Esophagus squamous epithelium (tissue), 5 donors: ENCODE measurements at regions not wholly inside any gene's neighbourhood (a gene's known extent, or its start where the extent isn't known, plus 50 kb on each side); places are given as distances from the start of the nearest gene placed in this dataset.

Source experiments
- DNase-seq: peaks from one replicate; lab custom pipeline; 2025; lab: John Stamatoyannopoulos, UW
- H3K27ac ChIP-seq, 4 donors: fragments of 200-600 bp; sonication (generic); one replicate each; pipeline ENCODE4 v1.5.1; 2016 to 2019; ENCODE audit warnings: mild to moderate bottlenecking in 1 of 4
- H3K27me3 ChIP-seq, 4 donors: fragments of 200-600 bp; sonication (generic); 1 replicate in 3 of 4; 2 replicates in 1 of 4; pipeline versions ENCODE4 v1.5.1 to v1.6.0; 2017 to 2021; ENCODE audit warnings: antibody characterized with exemption in 1 of 4
- H3K36me3 ChIP-seq, 3 donors: fragments of 200-600 bp; sonication (generic); one replicate each; pipeline ENCODE4 v1.5.1; 2016 to 2019
- H3K4me1 ChIP-seq, 3 donors: fragments of 200-600 bp; sonication (generic); one replicate each; pipeline ENCODE4 v1.5.1; 2017 to 2019
- H3K4me3 ChIP-seq, 4 donors: fragments of 200-600 bp; sonication (generic); 1 replicate in 3 of 4; 2 replicates in 1 of 4; pipeline ENCODE4 v1.5.1; 2016 to 2019; ENCODE audit warnings: mild to moderate bottlenecking in 2 of 4, moderate library complexity in 1 of 4
- H3K9me3 ChIP-seq, 3 donors: fragments of 200-600 bp; sonication (generic); one replicate each; pipeline ENCODE4 v1.5.1; 2016 to 2019
- POLR2A ChIP-seq, 4 donors: fragments of 450-650 bp; IDR thresholded peaks; one replicate each; pipeline ENCODE4 v1.6.1; 2017; ENCODE audit warnings: antibody characterized with exemption in 4 of 4, mild to moderate bottlenecking in 4 of 4, moderate library complexity in 3 of 4
- WGBS, 2 donors: methylation state at CpG; one replicate each; pipeline ENCODE4 v1.1.5; 2018; 5-methylcytosine and 5-hydroxymethylcytosine counted together
- intact Hi-C: fragments of 100-400 bp; cut with DNase I; formaldehyde crosslinking; loops from one replicate; pipeline ENCODE4 v1.15.0; 2022
- TF ChIP-seq, protein P1 (sequence below), 6 experiments: fragments of 450-650 bp in 4 of 6; fragments of 200-600 bp in 2 of 6; sonication (generic) in 2 of 6; IDR thresholded peaks; one replicate each; pipeline ENCODE4 v1.5.1; 2016 to 2019; ENCODE audit warnings: antibody characterized with exemption in 6 of 6, mild to moderate bottlenecking in 4 of 6, moderate library complexity in 4 of 6
- donor health status: DM: yes; HTN: yes; CAD: no.

DNA sequence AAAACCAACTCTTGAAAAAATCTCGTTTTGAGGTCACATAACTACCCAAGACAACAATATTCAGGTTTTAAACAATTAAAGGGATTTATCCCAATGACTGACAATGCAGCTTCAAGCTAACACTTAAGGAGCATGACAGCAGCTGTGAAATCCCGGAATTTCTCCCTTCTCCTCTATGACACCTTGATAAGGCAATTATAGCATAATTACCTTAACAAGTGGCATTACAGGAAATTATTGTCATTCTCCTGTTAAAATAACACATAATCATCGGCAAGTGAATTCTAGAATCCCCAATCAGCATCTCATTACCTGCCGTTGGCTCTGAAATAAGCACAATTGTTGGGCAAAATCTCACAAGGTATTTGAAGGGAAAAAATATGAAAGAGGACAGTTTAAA, 417.0 kb upstream of the PFKP start:
- WGBS, 2 donors = 60 to 81% methylated on average over 4 of the region's 4 CpGs
- Histone ChIP-seq H3K27ac (no peak overlapping the region), H3K4me3 (no peak overlapping the region), H3K4me1 (no peaks in the 10 kb centered on the region), H3K36me3 (no peaks in the 10 kb centered on the region), H3K27me3 (no peaks in the 10 kb centered on the region), H3K9me3 (no peaks in the 10 kb centered on the region)
- intact Hi-C loops = no loop called here
- no peak for DNase-seq
- TF ChIP-seq POLR2A (IDR thresholded peaks at IDR 0.05) = no peak
- TF ChIP-seq, protein P1, sequence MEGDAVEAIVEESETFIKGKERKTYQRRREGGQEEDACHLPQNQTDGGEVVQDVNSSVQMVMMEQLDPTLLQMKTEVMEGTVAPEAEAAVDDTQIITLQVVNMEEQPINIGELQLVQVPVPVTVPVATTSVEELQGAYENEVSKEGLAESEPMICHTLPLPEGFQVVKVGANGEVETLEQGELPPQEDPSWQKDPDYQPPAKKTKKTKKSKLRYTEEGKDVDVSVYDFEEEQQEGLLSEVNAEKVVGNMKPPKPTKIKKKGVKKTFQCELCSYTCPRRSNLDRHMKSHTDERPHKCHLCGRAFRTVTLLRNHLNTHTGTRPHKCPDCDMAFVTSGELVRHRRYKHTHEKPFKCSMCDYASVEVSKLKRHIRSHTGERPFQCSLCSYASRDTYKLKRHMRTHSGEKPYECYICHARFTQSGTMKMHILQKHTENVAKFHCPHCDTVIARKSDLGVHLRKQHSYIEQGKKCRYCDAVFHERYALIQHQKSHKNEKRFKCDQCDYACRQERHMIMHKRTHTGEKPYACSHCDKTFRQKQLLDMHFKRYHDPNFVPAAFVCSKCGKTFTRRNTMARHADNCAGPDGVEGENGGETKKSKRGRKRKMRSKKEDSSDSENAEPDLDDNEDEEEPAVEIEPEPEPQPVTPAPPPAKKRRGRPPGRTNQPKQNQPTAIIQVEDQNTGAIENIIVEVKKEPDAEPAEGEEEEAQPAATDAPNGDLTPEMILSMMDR (IDR thresholded peaks at IDR 0.05) = no peak

DNA sequence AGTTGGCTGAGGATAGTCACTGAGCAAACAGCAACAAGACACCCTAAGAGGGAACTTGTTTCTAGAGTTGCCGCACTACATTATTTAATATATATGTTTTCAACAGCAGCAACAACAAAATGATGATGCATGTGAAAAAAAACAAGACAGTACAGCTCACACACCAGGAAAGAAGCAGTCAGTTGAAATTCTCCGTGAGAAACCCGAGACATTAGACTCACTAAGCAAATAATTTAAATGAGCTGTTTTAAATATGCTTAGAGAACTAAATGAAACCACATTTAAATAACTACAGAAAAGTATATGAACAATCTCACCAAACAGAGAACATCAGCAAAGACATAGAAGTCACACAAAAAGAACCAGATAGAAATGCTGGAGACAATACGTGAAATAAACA, 426.3 kb upstream of the PFKP start:
- no peak for DNase-seq
- Histone ChIP-seq H3K4me1 (no peaks in the 10 kb centered on the region), H3K9me3 (no peaks in the 10 kb centered on the region), H3K36me3 (no peaks in the 10 kb centered on the region), H3K4me3 (no peak overlapping the region), H3K27ac (no peak overlapping the region), H3K27me3 (no peaks in the 10 kb centered on the region)
- TF ChIP-seq POLR2A (IDR thresholded peaks at IDR 0.05) = no peak
- TF ChIP-seq, protein P1 (IDR thresholded peaks at IDR 0.05) = no peak
- intact Hi-C loops = no loop called here
- 80 to 89% methylated on average over 4 of the region's 4 CpGs for WGBS, 2 donors

DNA sequence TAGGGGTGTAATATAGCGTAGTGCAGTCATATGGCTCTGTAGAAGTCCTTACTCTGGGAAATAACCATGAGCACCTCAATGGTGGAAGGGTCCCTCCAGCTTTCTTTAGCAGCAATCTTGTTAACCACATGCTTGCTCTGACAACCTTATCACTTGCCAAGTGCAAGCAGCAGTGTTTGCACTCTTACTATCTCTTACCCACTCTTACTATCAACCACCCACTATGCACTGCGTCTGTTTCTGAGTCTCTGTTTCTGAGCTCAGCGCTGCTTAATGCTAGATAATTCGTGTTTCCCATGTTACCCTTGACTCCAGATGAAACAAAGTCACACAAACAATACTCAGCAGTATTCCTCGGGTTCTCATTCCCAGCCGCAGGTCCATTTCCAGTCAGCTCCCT, 433.7 kb upstream of the PFKP start:
- Histone ChIP-seq H3K4me1 (no peaks in the 10 kb centered on the region), H3K27ac (no peak overlapping the region), H3K9me3 (no peaks in the 10 kb centered on the region), H3K4me3 (no peak overlapping the region), H3K27me3 (peaks cover 0 to 3% (median 0%) of the 10 kb centered on the region in 4 donors), H3K36me3 (no peaks in the 10 kb centered on the region)
- no peak for DNase-seq
- intact Hi-C loops = no loop called here
- WGBS, 2 donors = 57 to 68% methylated on average over 6 of the region's 6 CpGs
- TF ChIP-seq, protein P1 (IDR thresholded peaks at IDR 0.05) = no peak
- TF ChIP-seq POLR2A (IDR thresholded peaks at IDR 0.05) = no peak

DNA sequence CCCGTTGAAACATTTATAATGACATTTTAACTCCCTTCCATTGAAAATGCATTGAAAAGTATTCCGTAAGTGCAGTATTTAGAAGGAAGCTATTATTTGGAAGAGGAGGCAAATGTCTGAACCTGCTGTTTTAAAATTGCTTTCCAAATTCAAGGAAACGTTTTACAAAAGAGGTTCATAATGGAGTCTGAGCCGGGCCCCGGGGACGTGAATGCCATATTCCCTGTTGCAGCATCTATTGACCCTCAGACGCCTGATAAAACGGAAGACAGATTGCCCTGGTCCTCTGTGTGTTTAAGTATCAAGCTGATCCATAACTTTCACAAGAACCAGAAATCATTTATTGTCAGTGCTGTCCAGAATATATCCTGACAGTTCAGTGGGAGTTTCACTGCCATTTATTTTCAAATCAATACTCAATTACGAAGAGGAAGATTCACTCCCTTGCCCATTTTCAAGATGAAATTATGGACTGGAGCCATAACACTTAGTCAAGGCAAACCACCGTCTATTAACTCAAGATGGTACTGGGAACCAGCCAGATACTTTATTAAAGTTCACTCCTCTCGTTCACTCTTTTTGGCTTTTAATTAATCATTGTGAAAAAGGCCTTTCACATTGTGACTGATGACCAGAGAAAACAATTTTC, 435.7 kb upstream of the PFKP start:
- TF ChIP-seq, protein P1 (IDR thresholded peaks at IDR 0.05) = no peak
- H3K27me3 ChIP-seq = peaks cover 0 to 3% (median 0%) of the 10 kb centered on the region in 4 donors
- no peaks in the 10 kb centered on the region for H3K4me1 ChIP-seq
- H3K9me3 ChIP-seq = no peaks in the 10 kb centered on the region
- no peaks in the 10 kb centered on the region for H3K36me3 ChIP-seq
- DNase-seq = no peak
- no peak overlapping the region for H3K4me3 ChIP-seq
- 62 to 66% methylated on average over 11 of the region's 11 CpGs for WGBS, 2 donors
- intact Hi-C loops = no loop called here
- no peak overlapping the region for H3K27ac ChIP-seq

DNA sequence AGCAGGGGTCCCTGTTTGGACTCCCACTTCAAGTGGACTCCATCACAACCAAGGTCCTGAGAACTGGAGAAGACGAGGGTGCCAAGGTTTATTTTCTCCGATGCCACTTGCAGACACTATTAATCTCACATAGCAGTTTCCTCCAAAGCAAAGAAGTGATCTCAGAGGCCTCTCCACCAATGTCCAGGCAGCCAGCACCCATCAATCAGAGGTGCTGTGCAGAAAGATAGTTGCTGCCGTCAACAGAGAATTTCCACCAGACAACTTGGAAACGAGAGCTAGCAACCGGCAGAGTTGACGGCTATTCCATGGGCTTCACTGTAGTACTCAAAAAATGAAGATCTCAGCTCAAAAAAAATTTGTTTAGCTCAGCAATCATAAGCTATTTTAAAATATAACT, 438.6 kb upstream of the PFKP start:
- Histone ChIP-seq H3K27ac (no peak overlapping the region), H3K9me3 (no peaks in the 10 kb centered on the region), H3K4me3 (no peak overlapping the region), H3K4me1 (no peaks in the 10 kb centered on the region), H3K27me3 (no peaks in the 10 kb centered on the region), H3K36me3 (no peaks in the 10 kb centered on the region)
- WGBS, 2 donors = 78 to 85% methylated on average over 6 of the region's 6 CpGs
- TF ChIP-seq, protein P1 (IDR thresholded peaks at IDR 0.05) = no peak
- TF ChIP-seq POLR2A (IDR thresholded peaks at IDR 0.05) = no peak
- no peak for DNase-seq
- intact Hi-C loops = no loop called here
